Stimulated activated CD4-positive, alpha-beta T cell treated with anti-CD3 and anti-CD28 coated beads, Interleukin-4, amount 100 ng/mL, for 1 hour (primary cell): ENCODE measurements at regions not wholly inside any gene's neighbourhood (a gene's known extent, or its start where the extent isn't known, plus 50 kb on each side); places are given as distances from the start of the nearest gene placed in this dataset.

ENCODE experiments used
- DNase-seq: peaks from one replicate; pipeline ENCODE4 v3.0.0-alpha.2; 2020

DNA sequence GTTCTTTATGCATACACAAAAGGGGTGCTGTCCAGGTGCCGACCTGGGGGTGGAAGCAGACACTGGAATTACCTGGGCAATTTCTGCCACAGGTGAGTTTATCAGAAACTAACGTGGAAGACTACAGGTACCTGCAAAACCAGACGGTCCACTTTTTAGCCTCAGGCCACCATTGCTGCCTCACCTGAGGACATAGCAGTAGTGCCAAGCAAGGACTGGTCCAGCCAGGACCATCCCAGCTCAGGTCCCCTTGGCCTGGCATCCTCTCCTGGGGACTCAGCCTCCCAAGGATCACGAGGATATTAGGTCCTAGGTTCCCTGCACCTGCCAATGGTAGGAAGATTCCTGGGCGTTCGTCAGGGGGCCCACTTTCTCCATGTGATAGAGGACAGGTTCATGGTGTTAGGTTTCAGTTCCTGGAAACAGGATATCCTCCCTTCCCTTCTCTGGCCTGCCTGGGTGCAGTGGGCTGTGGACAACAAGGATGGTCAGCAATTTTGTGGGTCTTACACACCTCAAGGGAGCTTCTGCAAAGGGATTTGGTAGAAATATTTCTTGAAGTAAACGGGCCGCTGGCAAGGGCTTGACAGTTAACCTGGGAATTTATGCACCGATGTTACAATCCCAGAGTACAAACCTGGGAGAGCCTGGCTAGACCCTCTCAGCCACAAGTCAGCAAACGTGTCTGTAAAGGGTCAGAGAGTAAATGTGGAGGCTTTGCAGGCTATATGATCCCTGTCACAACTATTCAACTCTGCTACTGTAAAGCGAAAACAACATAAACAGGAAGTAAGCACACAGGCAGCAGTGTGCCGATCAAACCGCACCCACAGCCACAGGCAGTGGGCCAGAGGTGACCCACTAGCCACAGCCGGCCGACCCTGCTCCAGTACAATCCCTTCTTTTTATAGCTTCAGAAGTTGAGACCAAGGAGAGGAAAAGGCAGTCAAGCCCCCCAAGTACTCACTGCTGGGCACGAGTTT lies 71.4 kb upstream of the RAB4A start:
- DNase-seq, result no peak

- DNase-seq, result no peak
These were observed 67.7 kb upstream of the RAB4A start for GRCh38 chr1:229203030-229203751.

- no peak for DNase-seq
These were observed 66.8 kb upstream of the RAB4A start for GRCh38 chr1:229203991-229204632.

- DNase-seq, result peak; percentile 19
These were observed 65.8 kb upstream of the RAB4A start for GRCh38 chr1:229204921-229205777.

DNA sequence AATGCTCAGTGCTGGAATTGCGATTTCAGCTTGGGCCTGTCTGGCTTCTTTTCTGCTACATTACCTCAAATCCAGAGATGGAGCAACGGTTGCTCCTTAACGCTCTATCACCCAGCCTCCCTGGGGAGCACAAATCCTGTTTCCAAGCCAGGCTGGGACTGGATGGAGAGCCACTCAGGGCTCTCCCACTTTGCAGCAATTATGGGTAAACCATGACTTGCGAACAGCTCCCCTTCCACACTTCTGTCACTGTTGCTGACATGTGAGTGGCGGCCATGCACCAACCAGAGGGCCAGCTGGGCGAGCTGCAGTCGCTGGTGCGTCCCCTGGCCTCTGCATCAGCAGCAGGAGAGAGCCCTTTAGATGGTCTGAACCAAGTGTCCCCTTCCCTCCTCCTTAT lies 65.1 kb upstream of the RAB4A start:
- no peak for DNase-seq

DNA sequence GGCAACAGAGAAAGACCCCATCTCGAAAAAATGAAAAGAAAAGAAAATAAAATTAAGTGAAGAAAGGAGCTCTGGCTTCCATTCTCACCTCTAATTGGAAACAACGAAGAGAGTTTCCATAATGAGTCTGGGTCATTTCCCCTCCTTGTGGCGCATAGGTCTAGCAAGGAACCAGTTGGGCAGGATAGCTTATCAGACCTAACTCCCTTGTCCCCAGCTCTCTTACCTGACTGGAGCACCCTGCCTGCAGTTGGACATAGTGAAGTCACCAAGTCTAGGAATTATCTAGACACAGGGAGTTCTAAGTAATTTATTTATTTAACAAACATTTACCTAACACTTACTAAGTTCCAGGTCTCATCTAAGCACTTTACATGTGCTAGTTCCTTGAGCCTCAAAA lies 63.0 kb upstream of the RAB4A start:
- DNase-seq, result no peak

GRCh38 chr1:229208481-229208880 lies 62.4 kb upstream of the RAB4A start:
- no peak for DNase-seq

DNA sequence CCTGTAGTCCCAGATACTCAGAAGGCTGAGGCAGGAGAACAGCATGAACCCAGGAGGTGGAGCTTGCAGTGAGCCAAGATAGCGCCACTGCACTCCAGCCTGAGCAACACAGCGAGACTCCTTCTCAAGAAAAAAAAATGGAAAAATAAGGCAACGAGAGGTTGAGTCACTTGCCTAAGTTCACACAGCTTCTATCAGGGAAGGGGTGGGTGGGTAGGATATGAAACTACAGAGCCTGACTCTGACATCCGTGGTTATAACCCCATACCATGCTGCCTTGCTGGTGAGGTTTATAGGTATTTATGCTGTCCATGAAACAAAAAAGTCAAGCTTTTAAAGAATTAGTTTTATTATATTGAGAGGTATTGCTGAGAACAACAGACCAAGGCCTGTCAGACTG lies 61.5 kb upstream of the RAB4A start:
- no peak for DNase-seq

GRCh38 chr1:229209816-229210215 lies 61.1 kb upstream of the RAB4A start:
- DNase-seq, result no peak

DNA sequence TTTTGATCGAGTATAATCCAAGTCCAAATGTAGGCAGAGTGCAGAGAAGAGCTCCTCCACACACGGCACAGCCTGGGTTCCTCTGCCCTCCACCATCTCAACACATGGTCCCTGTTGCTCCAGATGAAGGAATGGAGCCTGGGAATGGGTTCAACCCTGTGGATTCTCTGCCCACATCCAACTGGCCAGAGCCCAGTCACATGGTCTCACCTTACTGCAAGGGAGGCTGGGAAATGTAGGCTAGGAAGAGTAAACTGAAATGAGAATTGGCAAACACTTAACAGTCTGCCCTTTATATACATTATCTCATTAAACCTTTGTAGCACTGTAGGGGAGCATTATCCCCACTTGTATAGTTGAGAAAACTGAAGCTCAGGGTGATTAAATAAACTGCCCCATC lies 60.1 kb upstream of the RAB4A start:
- no peak for DNase-seq

GRCh38 chr1:229213797-229214196 lies 57.1 kb upstream of the RAB4A start:
- DNase-seq, result no peak

DNA sequence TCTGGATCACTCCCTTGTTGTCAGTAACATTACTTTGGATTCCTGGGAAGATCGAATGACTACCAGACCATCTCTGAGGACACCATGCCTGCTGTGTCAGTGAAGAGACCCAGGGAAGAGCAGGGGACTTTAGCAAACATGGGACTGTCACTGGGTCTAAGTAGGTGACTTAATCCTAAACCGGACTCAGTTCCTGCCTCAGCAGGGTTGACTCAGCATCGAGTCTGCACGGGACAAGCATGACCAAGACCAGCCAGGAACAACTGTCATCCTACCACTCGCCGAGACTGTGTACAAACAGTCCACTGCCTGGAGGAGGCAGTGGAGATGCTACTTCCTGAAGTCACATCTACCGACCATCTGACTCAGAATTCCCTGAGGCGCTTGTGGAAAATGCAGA lies 53.2 kb upstream of the RAB4A start:
- no peak for DNase-seq

GRCh38 chr1:229218612-229219025 lies 52.3 kb upstream of the RAB4A start:
- no peak for DNase-seq

DNA sequence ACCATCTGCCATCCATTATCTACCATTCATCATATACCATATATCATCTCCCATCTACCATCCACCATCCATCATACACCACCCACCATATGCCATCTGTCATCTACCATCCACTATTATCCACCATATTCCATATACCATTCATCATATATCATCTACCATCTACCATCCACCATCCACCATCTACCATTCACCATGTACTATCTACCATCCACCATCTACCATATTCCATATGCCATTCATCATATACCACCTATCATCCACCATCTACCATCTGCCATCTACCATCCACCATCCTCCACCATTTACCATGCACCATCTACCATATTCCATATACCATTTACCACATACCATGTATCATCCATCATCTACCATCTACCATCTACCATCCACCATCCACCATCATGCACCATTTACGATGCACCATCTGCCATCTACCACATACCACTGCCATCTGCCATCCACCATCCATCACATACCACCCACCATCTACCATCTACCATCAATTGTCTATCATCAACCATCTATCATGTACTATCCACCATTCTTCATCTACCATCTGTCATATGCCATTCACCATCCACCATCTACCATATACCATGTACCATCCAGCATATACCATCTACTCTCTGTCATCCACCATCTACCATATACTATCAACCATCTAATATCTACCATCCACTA lies 50.6 kb upstream of the RAB4A start:
- no peak for DNase-seq

DNA sequence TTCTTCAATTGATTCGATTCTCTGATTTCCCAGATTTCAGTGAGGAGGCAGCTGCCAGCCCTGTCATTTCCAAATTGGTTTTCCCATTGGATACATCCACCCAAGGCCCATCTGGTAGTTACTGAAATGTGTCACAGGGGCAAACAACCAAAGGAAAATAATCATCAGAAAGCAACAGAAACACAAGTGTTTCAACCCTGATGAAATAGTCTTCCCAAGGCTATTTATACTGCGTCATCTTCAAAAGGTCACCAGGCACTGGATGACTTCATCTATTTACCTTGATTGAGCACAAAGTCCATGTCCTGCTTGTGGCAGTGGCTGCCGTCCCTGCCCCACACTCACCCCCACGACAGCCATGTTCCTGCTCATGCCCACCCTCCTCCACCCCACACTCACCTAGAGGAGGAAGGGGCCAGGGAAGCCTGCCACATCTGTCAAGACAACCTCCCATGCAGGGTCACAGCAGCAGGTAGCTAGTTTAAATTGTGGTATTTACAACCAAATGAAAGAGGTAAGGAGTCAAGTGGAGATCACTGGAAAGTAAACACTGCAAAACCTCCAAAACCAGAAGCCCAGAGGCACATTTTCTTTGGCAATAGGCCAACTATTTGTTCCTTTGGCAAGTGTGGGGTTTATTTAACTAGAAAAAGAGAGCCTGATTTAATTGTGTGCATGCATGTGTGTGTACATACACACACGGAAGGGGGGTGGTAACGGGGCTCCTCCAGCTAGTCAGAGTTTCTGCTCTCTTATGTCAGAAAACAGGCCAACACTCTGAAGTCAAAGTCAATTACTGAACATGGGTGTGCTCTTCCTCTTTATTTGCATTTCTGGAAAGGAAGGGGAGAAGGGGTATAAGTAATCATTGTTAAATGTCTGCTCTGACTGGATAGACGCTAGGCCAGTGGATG lies 49.5 kb upstream of the RAB4A start:
- DNase-seq, result no peak
